Activated T-cell treated with anti-CD3 and anti-CD28 coated beads, Interleukin-2, amount 50 U/mL, for 72 hours (primary cell): ENCODE measurements at regions not wholly inside any gene's neighbourhood (a gene's known extent, or its start where the extent isn't known, plus 50 kb on each side); places are given as distances from the start of the nearest gene placed in this dataset.

ENCODE experiments used
- ATAC-seq, 2 donors: fragments of 150-1000 bp; cut with Tn5 transposase; replicated peaks in 1 of 2; 2 replicates each; pipeline ENCODE4 v1.10.0; 2021; ENCODE audit warnings: moderate library complexity in 2 of 2, mild to moderate bottlenecking in 1 of 2
- DNase-seq, 2 donors: peaks; one replicate each; pipeline ENCODE4 v3.0.0; 2021 to 2022; ENCODE audit warnings: mixed read lengths in 1 of 2
- H3K27ac Mint-ChIP-seq: one replicate; pipeline ENCODE4 v1.8.0; 2022; ENCODE audit warnings: mild to moderate bottlenecking, moderate library complexity, mixed read lengths
- H3K27me3 Mint-ChIP-seq: one replicate; pipeline ENCODE4 v1.8.0; 2022; ENCODE audit warnings: low read depth, mixed read lengths
- H3K36me3 Mint-ChIP-seq, 2 donors: one replicate each; pipeline ENCODE4 v1.8.0; 2022; ENCODE audit warnings: mixed read lengths in 2 of 2, mild to moderate bottlenecking in 1 of 2; ENCODE audit not compliant: insufficient read depth in 2 of 2
- H3K4me1 Mint-ChIP-seq: one replicate; pipeline ENCODE4 v1.8.0; 2022; ENCODE audit warnings: low read depth, mixed read lengths
- H3K4me3 Mint-ChIP-seq, 2 donors: one replicate each; pipeline ENCODE4 v1.8.0; 2022; ENCODE audit warnings: mild to moderate bottlenecking in 2 of 2, mixed read lengths in 2 of 2, moderate library complexity in 2 of 2
- H3K9me3 Mint-ChIP-seq, 2 donors: one replicate each; pipeline ENCODE4 v1.8.0; 2022; ENCODE audit warnings: mixed read lengths in 2 of 2

GRCh38 chr7:42792841-42793240, 119.0 kb downstream of the C7orf25 start:
- no peaks in the 10 kb centered on the region for H3K4me1 Mint-ChIP-seq
- no peaks in the 10 kb centered on the region for H3K27me3 Mint-ChIP-seq
- H3K36me3 Mint-ChIP-seq = no peaks in the 10 kb centered on the region
- no peak overlapping the region for H3K4me3 Mint-ChIP-seq
- H3K27ac Mint-ChIP-seq = no peak overlapping the region
- ATAC-seq (no peak), DNase-seq (no peak)
- peaks cover 0 to 2% of the 10 kb centered on the region in 2 donors for H3K9me3 Mint-ChIP-seq

GRCh38 chr7:42790196-42790595, 121.7 kb downstream of the C7orf25 start:
- no peaks in the 10 kb centered on the region for H3K36me3 Mint-ChIP-seq
- ATAC-seq = no peak
- no peaks in the 10 kb centered on the region for H3K27me3 Mint-ChIP-seq
- H3K4me3 Mint-ChIP-seq = no peak overlapping the region
- no peak for DNase-seq
- no peak overlapping the region for H3K27ac Mint-ChIP-seq
- H3K9me3 Mint-ChIP-seq = peaks cover 0 to 2% of the 10 kb centered on the region in 2 donors
- no peaks in the 10 kb centered on the region for H3K4me1 Mint-ChIP-seq

- no peak overlapping the region for H3K27ac Mint-ChIP-seq
- H3K4me1 Mint-ChIP-seq = no peaks in the 10 kb centered on the region
- no peak overlapping the region for H3K4me3 Mint-ChIP-seq
- ATAC-seq = no peak
- H3K9me3 Mint-ChIP-seq = peaks cover 5 to 8% of the 10 kb centered on the region in 2 donors
- H3K36me3 Mint-ChIP-seq = peaks cover 0 to 6% of the 10 kb centered on the region in 2 donors
- peaks cover 6% of the 10 kb centered on the region for H3K27me3 Mint-ChIP-seq
- no peak for DNase-seq
Observed at GRCh38 chr7:42774436-42774835, 137.4 kb downstream of the C7orf25 start.

GRCh38 chr7:42770114-42770513, 141.8 kb downstream of the C7orf25 start:
- peaks cover 16% of the 10 kb centered on the region for H3K27me3 Mint-ChIP-seq
- H3K36me3 Mint-ChIP-seq = no peaks in the 10 kb centered on the region
- no peaks in the 10 kb centered on the region for H3K9me3 Mint-ChIP-seq
- no peak overlapping the region for H3K27ac Mint-ChIP-seq
- H3K4me3 Mint-ChIP-seq = no peak overlapping the region
- ATAC-seq (no peak), DNase-seq (no peak)
- H3K4me1 Mint-ChIP-seq = no peaks in the 10 kb centered on the region

GRCh38 chr7:42768045-42768444, 143.8 kb downstream of the C7orf25 start:
- Mint-ChIP-seq H3K9me3 (peaks cover 3 to 10% of the 10 kb centered on the region in 2 donors), H3K4me1 (peaks cover 1% of the 10 kb centered on the region), H3K27ac (no peak overlapping the region), H3K27me3 (peaks cover 31% of the 10 kb centered on the region), H3K36me3 (no peaks in the 10 kb centered on the region), H3K4me3 (no peak overlapping the region)
- ATAC-seq (no peak), DNase-seq (no peak)

GRCh38 chr7:42766782-42767423, 145.0 kb downstream of the C7orf25 start:
- DNase-seq (no peak), ATAC-seq (no peak)
- peaks cover 41% of the 10 kb centered on the region for H3K27me3 Mint-ChIP-seq
- H3K27ac Mint-ChIP-seq = no peak overlapping the region
- peaks cover 5% of the 10 kb centered on the region for H3K4me1 Mint-ChIP-seq
- H3K9me3 Mint-ChIP-seq = peaks cover 5 to 15% of the 10 kb centered on the region in 2 donors
- H3K36me3 Mint-ChIP-seq = no peaks in the 10 kb centered on the region
- no peak overlapping the region for H3K4me3 Mint-ChIP-seq

- Mint-ChIP-seq H3K27ac (no peak overlapping the region), H3K4me3 (no peak overlapping the region), H3K27me3 (peaks cover 41% of the 10 kb centered on the region), H3K9me3 (peaks cover 5 to 15% of the 10 kb centered on the region in 2 donors), H3K4me1 (peaks cover 5% of the 10 kb centered on the region), H3K36me3 (no peaks in the 10 kb centered on the region)
- ATAC-seq (no peak), DNase-seq (no peak)
Observed at GRCh38 chr7:42765931-42766330, 145.9 kb downstream of the C7orf25 start.

- peaks cover 42% of the 10 kb centered on the region for H3K27me3 Mint-ChIP-seq
- H3K9me3 Mint-ChIP-seq = peaks cover 8 to 15% of the 10 kb centered on the region in 2 donors
- peak; percentile 30 to 37 for ATAC-seq
- H3K36me3 Mint-ChIP-seq = no peaks in the 10 kb centered on the region
- H3K27ac Mint-ChIP-seq = no peak overlapping the region
- DNase-seq = no peak
- H3K4me3 Mint-ChIP-seq = no peak overlapping the region
- peaks cover 5% of the 10 kb centered on the region for H3K4me1 Mint-ChIP-seq
Observed at GRCh38 chr7:42763137-42763551, 148.7 kb downstream of the C7orf25 start.

- no peak overlapping the region for H3K4me3 Mint-ChIP-seq
- ATAC-seq (no peak), DNase-seq (no peak)
- no peak overlapping the region for H3K27ac Mint-ChIP-seq
- peaks cover 33% of the 10 kb centered on the region for H3K27me3 Mint-ChIP-seq
- H3K4me1 Mint-ChIP-seq = peaks cover 5% of the 10 kb centered on the region
- H3K36me3 Mint-ChIP-seq = no peaks in the 10 kb centered on the region
- peaks cover 8 to 15% of the 10 kb centered on the region in 2 donors for H3K9me3 Mint-ChIP-seq
Observed at GRCh38 chr7:42761486-42761885, 150.4 kb downstream of the C7orf25 start.

- Mint-ChIP-seq H3K27me3 (peaks cover 18% of the 10 kb centered on the region), H3K27ac (no peak overlapping the region), H3K4me1 (peaks cover 5% of the 10 kb centered on the region), H3K4me3 (no peak overlapping the region), H3K9me3 (peaks cover 5% of the 10 kb centered on the region in 2 donors), H3K36me3 (no peaks in the 10 kb centered on the region)
- DNase-seq = no peak
- ATAC-seq = no peak
Observed at GRCh38 chr7:42758124-42758523, 153.7 kb downstream of the C7orf25 start.

GRCh38 chr7:42756841-42757240, 155.0 kb downstream of the C7orf25 start:
- H3K4me3 Mint-ChIP-seq = no peak overlapping the region
- H3K4me1 Mint-ChIP-seq = no peaks in the 10 kb centered on the region
- H3K27me3 Mint-ChIP-seq = peaks cover 7% of the 10 kb centered on the region
- H3K9me3 Mint-ChIP-seq = peaks cover 0 to 3% of the 10 kb centered on the region in 2 donors
- DNase-seq = no peak
- no peaks in the 10 kb centered on the region for H3K36me3 Mint-ChIP-seq
- no peak overlapping the region for H3K27ac Mint-ChIP-seq
- no peak for ATAC-seq

GRCh38 chr7:42753811-42754363, 158.0 kb downstream of the C7orf25 start:
- no peak overlapping the region for H3K4me3 Mint-ChIP-seq
- no peaks in the 10 kb centered on the region for H3K27me3 Mint-ChIP-seq

GRCh38 chr7:42753367-42753766, 158.5 kb downstream of the C7orf25 start:
- no peaks in the 10 kb centered on the region for H3K4me1 Mint-ChIP-seq
- H3K4me3 Mint-ChIP-seq = no peak overlapping the region
- no peaks in the 10 kb centered on the region for H3K27me3 Mint-ChIP-seq
- ATAC-seq (no peak), DNase-seq (no peak)
- peaks cover 0 to 4% of the 10 kb centered on the region in 2 donors for H3K9me3 Mint-ChIP-seq
- no peak overlapping the region for H3K27ac Mint-ChIP-seq
- no peaks in the 10 kb centered on the region for H3K36me3 Mint-ChIP-seq

More at GRCh38 chr7:42753811-42754363, 158.0 kb downstream of the C7orf25 start:
- H3K9me3 Mint-ChIP-seq = peaks cover 0 to 6% of the 10 kb centered on the region in 2 donors
- H3K36me3 Mint-ChIP-seq = no peaks in the 10 kb centered on the region
- no peak overlapping the region for H3K27ac Mint-ChIP-seq
- no peaks in the 10 kb centered on the region for H3K4me1 Mint-ChIP-seq
- no peak for ATAC-seq
- DNase-seq = no peak

GRCh38 chr7:42750172-42750571, 161.7 kb downstream of the C7orf25 start:
- no peak overlapping the region for H3K27ac Mint-ChIP-seq
- ATAC-seq = no peak
- no peaks in the 10 kb centered on the region for H3K36me3 Mint-ChIP-seq
- DNase-seq = no peak
- H3K27me3 Mint-ChIP-seq = no peaks in the 10 kb centered on the region
- no peaks in the 10 kb centered on the region for H3K4me1 Mint-ChIP-seq
- H3K4me3 Mint-ChIP-seq = no peak overlapping the region
- peaks cover 0 to 6% of the 10 kb centered on the region in 2 donors for H3K9me3 Mint-ChIP-seq
